GM19372 (cell line): ENCODE measurements at regions not wholly inside any gene's neighbourhood (a gene's known extent, or its start where the extent isn't known, plus 50 kb on each side); places are given as distances from the start of the nearest gene placed in this dataset.
"Not testable (repeated sequence)": the region's sequence is repeated elsewhere in the genome, so short reads cannot be mapped to it uniquely, and the experiment has no call there.

ENCODE experiments used
- ATAC-seq: cut with Tn5 transposase; IDR thresholded peaks from one replicate; pipeline ENCODE4 v1.9.1; 2021; ENCODE audit warnings: mild to moderate bottlenecking, low read depth, moderate library complexity; ENCODE audit not compliant: unreplicated experiment

DNA sequence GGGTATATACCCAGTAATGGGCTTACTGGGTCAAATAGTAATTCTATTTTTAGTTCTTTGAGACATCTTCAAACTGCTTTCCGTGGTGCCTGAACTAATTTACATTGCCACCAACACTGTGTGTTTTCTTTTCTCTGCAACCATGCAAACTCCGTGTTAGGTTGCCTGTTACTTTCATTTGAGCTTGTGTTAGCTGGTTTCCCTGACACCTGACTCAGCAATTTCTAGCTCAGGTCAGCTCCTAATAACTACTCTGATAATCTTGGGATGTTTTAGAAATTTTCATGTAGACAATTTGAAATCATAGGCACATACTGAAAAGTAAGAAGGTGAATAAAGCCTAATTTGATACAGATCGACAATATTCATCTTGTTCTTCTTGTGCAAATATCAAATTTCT, 132.3 kb downstream of the ADCYAP1 start:
- ATAC-seq: no peak

DNA sequence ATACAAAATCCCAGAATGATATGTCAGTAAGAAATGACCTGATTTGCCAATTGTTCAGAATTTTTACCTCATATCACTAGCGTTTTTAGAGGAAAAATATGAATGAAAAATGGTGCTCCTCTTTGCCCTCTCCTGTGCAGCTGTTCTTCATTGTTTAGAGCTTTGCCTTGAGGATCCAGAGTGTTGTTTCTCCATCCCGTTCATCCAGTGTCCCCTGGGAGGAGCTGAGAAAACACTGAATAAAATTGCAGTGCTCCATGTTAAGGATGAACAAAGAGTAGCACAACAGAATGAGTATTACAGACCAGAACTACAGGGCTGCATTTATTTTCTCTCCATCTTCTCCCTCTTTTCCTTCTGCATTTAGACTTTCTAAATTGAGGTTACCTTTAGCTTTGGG, 133.1 kb downstream of the ADCYAP1 start:
- ATAC-seq: no peak

GRCh38 chr18:1039421-1039820, 134.8 kb downstream of the ADCYAP1 start:
- ATAC-seq: no peak

GRCh38 chr18:1043039-1043438, 138.4 kb downstream of the ADCYAP1 start:
- ATAC-seq: not testable (repeated sequence)

GRCh38 chr18:1045658-1046057, 141.0 kb downstream of the ADCYAP1 start:
- no peak for ATAC-seq

DNA sequence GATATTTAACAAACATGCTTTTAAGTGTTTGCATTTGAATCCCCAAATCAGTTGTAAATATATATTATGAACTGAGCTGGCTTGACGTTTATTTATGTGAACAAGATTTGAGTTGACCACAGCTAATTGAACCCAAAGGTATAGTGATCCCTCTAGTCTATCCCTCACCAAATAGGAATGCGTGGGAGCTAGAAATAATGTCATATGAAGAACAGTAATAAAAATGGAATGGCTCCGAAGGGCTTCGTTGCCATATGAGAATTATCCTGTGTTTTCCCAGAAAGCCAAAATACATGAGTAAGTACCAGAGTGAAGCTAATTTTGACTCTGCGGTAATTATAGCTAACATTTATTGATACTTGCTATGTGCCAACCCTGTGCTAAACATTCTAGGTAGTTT, 142.7 kb downstream of the ADCYAP1 start:
- no peak for ATAC-seq

DNA sequence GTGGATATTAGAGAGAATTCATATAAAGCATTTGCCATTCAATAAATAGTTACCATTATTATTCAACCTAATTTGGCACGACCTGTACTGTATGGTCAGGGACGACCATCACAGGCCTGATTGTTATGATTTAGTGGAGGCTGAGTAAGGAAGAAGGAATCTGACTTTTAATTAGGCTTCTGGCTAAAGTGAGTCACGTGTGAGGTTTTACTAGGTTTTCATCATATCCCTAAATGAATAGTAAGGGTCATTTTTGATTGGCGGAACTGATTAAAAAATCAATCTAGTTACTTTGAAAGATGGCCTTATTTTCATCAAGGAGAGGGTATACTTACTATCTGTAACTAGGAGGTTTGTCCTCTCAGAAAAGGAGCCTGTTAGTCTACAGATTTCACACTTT, 143.4 kb downstream of the ADCYAP1 start:
- no peak for ATAC-seq

- no peak for ATAC-seq
These were observed 144.5 kb downstream of the ADCYAP1 start for GRCh38 chr18:1049173-1049572.

DNA sequence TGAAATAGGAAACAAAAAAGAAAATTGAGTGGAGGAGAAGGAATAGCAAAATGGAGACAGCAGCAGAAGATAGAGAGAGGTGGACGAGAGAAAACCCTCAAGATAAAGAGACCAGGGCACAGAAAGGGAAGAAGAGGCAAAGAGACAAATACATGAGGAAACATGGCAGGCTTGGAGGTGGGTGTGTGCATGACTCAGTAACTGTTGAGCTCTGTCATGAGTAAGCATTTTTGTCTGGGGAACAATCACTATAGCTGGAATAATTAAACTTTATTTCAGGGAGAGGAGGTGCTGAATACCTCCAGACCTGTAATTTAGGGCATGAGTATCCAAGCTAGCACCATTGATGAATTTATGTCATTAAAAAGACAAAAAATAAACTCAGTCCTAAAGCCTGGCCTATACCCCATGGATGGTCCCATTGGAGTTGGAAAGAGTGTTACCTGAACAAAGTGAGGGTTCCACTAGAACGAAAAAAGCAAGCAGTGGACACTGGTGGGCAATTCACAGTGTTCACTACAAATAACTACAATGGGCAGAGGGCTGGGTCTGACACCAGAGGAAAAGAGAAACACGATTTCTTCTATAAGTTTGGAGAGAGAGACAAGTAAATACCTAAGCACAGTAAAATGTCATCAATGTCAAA, 145.5 kb downstream of the ADCYAP1 start:
- no peak for ATAC-seq

DNA sequence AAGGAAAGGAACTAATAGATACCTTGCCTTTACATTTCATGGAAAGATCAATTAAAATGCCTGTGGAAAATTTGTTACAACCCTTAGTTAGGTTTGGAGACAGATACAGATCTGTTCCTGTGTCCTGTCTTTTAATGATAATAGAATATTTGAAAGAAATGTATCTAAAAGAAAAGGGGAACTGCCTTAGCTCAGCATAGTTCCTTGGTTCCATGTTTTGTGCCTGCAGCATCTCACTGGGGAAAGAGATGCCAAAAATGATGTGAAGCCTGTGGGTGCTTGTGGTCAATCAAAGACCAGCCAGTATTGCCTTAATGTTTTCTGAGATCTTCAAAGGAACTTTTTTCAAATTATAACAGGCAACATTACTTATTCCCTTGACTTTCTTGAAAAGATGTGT, 147.6 kb downstream of the ADCYAP1 start:
- ATAC-seq: no peak

DNA sequence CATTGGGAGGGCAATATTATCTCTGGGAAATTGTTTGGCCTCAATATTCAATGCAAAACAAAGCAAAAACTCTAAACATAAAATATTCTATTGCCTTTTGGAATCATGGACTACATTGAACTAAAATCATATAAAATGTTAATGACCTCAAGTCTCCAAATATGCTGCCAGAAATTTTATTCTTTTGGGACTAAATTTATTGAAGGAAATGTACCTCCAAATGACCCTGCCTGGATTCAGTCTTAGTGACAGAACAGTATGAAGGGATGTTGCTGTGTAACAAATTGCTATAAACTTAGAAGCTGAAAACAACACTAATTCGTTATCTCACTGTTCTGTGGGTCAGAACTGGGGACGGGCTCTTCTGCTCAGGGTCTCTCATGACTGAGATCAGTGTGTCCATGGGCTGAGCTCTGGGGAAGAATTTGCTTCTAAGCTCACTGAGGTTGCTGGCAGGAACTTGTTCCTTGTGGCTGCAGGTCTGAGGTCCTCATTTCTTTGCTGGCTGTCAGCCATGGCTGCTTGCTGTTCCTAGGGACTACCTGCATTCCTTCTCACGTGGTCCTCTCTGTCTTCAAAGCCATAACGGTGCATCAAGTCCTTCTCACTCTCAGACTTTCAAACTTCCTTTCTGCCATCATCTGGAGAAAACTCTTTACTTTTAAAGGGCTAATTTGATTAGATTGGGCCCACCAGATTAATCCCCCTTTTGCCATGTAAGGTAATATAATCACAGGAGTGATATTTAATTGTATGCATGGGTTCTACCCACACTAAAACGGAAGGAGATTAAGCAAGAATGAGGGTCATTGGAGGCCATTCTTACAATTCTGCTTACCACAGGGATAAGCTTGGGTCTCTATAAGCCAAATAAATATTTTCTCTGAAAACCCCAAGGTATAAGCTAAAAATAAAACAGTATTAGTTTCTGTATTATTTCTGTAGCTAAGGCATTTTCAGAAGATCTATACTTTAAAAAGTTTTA, 149.0 kb downstream of the ADCYAP1 start:
- ATAC-seq: no peak

DNA sequence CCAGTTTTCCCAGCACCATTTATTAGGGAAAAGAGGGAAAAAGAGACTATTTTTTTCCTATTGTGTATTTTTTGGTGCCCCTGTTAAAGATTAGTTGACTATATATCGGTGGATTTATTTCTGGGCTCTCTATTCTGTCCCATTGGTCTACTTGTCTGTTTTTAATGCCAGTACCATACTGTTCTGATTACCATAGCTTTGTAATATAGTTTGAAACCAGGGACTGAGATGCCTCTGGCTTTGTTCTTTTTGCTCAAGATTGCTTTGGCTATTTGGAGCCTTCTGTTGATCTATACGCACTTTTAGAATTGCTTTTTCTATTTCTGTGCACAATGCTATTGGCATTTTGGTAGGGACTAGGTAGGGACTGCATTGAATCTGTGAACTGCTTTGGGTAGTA, 151.7 kb downstream of the ADCYAP1 start:
- ATAC-seq: no peak

DNA sequence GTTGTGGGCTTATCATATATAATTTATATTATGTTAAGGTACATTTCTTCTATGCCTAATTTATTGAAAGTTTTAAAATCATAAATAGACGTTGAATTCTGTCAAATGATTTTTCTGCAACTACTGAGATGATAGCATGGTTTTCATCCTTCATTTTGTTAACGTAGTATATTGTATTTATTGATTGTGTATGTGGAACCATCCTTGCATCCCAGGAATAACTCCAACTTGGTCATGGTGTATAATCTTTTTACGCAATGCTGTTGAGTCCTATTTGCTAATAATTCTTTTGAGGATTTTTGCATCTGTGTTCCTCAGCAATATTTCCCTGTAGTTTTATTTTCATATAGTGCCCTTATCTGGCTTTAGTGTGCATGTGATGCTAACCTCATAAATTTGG, 152.7 kb downstream of the ADCYAP1 start:
- ATAC-seq: no peak

- no peak for ATAC-seq
These were observed 157.9 kb downstream of the ADCYAP1 start for GRCh38 chr18:1062588-1062987.

DNA sequence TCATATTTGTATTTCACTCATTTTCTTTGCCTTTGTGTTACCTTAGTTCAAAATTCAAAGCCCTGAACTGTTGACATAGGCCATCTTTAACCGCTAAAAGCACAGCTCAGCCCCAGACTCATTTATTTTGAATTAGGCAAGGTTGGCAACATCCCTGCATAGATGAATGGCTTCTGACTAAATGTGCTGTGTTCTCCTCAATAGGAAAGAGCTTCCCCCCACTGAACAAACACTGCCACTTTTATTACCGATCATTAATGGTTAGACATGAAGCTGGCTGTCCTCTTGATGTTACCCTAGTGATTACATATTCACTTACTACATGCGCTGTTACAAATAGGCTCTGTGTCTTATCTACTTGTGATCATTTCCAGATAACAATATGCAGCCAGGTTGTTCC, 170.7 kb downstream of the ADCYAP1 start:
- no peak for ATAC-seq

DNA sequence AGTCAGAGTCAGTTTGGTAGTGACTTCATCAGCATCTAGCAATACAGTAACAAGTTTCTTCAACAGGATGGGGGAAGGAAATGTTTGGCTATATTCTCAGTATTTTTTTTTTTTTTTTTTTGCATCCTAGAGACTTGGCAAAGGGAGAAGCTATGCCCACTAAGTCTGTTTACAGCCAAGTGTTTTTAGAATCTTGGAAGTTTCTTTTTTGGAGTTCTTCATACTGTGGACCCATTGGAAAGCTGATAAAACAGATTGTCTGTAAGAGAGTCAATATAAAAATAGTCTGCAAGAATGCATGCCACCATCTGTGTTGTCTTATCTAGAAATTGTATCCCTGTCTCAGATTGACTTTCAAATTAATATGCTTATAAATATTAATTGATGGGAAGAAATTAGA, 171.2 kb downstream of the ADCYAP1 start:
- ATAC-seq: no peak

GRCh38 chr18:1078301-1078700, 173.6 kb downstream of the ADCYAP1 start:
- ATAC-seq: no peak

- not testable (repeated sequence) for ATAC-seq
These were observed 179.0 kb downstream of the ADCYAP1 start for GRCh38 chr18:1083675-1084074.

GRCh38 chr18:1090758-1091157, 186.1 kb downstream of the ADCYAP1 start:
- no peak for ATAC-seq

DNA sequence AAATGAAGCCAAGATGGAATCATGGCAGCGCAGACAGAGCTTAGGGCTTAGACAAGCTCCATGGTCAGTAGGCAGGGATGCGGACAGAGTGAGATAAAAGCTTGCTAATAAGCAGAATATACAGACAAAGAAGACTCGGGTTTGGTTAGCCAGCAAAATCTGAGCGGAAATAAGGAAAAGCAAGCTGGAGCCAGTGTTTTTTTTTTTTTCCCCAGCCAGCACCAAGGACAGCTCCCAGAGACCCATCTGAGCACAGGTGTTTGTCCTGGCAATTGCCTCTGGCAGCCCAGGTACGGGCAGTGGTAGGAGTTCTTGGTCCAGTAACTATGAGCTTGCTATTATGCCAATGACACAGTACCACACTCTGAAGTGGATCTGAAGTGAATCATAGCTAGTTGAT, 187.6 kb downstream of the ADCYAP1 start:
- no peak for ATAC-seq

DNA sequence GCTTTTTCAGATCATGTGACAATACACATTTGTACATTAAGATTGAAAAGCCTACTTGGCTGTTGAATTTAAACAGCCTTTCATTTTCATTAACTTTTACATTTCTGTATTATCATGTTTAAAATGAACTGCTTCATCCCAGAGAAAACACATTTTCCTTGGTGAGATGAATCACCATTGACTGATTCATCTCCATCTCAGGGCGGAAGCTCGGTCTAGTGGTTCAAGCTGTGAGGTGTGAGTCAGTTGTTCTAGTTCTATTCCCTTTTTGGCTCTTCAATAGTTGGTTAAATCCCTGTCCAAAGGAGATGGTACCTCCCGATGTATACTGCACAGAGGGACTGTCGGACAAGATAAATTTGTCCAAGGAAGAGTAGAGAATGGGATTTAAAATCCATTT, 189.7 kb downstream of the ADCYAP1 start:
- ATAC-seq: no peak
